SK-N-SH (cell line): ENCODE measurements at regions not wholly inside any gene's neighbourhood (a gene's known extent, or its start where the extent isn't known, plus 50 kb on each side); places are given as distances from the start of the nearest gene placed in this dataset.
A peak's percentile ranks its signal among the peaks of the same experiment; 100 is the strongest.

ENCODE experiments used
- CTCF ChIA-PET: fragments of 300-600, 350-600 bp; formaldehyde crosslinking; extraction: SDS; loops from one replicate; lab custom pipeline; 2021; lab: Yijun Ruan, JAX
- POLR2A ChIA-PET: fragments of 350-600 bp; sonication (Branson Sonifier 250); formaldehyde crosslinking; extraction: SDS; loops from one replicate; lab custom pipeline; 2020; ENCODE audit warnings: antibody characterized with exemption, inconsistent platforms; lab: Yijun Ruan, JAX
- DNase-seq: peaks from one replicate; pipeline ENCODE4 v3.0.0; 2012
- H2AFZ ChIP-seq: fragments of 200-600 bp; sonication (generic); 2 replicates; pipeline ENCODE4 v1.8.1; 2016; ENCODE audit warnings: antibody characterized with exemption, mild to moderate bottlenecking, low read depth
- H3F3A ChIP-seq: fragments of 200-600 bp; sonication (generic); replicated peaks from 2 replicates; pipeline ENCODE3; 2016; ENCODE audit warnings: antibody characterized with exemption, mild to moderate bottlenecking; ENCODE audit not compliant: insufficient read depth
- H3K27ac ChIP-seq, 2 experiments: fragments of 200-500 bp in 1 of 2; fragments of 200-600 bp in 1 of 2; sonication (Bioruptor generic) in 1 of 2; sonication (generic), shearing (Covaris generic) in 1 of 2; 2 replicates each; pipeline versions ENCODE4 v1.5.1 to v1.6.1; 2014 to 2016; ENCODE audit warnings: low read depth in 2 of 2, inconsistent platforms in 1 of 2, low read length in 1 of 2, mild to moderate bottlenecking in 1 of 2, mixed read lengths in 1 of 2
- H3K27me3 ChIP-seq: fragments of 200-600 bp; sonication (generic), shearing (Covaris generic); 2 replicates; pipeline ENCODE4 v1.6.1; 2016; ENCODE audit warnings: mixed run types; ENCODE audit not compliant: insufficient read depth
- H3K36me3 ChIP-seq, 2 experiments: fragments of 200-500 bp in 1 of 2; fragments of 200-600 bp in 1 of 2; sonication (Bioruptor generic) in 1 of 2; sonication (generic) in 1 of 2; replicated peaks in 1 of 2; 2 replicates each; pipeline versions ENCODE3 to v1.5.1; 2014 to 2016; ENCODE audit warnings: low read length in 1 of 2, mild to moderate bottlenecking in 1 of 2; ENCODE audit not compliant: insufficient read depth in 2 of 2, control insufficient read depth in 1 of 2
- H3K4me1 ChIP-seq, 2 experiments: fragments of 200-500 bp in 1 of 2; fragments of 200-600 bp in 1 of 2; sonication (Bioruptor generic) in 1 of 2; sonication (generic), shearing (Covaris generic) in 1 of 2; 2 replicates each; pipeline versions ENCODE4 v1.5.1 to v1.6.1; 2014 to 2016; ENCODE audit warnings: low read depth in 1 of 2, low read length in 1 of 2, mixed run types in 1 of 2; ENCODE audit not compliant: insufficient read depth in 2 of 2, control insufficient read depth in 1 of 2
- H3K4me2 ChIP-seq: fragments of 200-600 bp; sonication (generic), shearing (Covaris generic); 2 replicates; pipeline ENCODE4 v1.6.1; 2017; ENCODE audit warnings: mixed run types
- H3K4me3 ChIP-seq, 2 experiments: fragments of 200-500 bp in 1 of 2; fragments of 200-600 bp in 1 of 2; sonication (Bioruptor generic) in 1 of 2; sonication (generic), shearing (Covaris generic) in 1 of 2; 2 replicates each; pipeline versions ENCODE4 v1.5.1 to v1.8.1; 2014 to 2016; ENCODE audit warnings: low read depth in 2 of 2, inconsistent platforms in 1 of 2, low read length in 1 of 2, mild to moderate bottlenecking in 1 of 2, mixed read lengths in 1 of 2, moderate library complexity in 1 of 2
- H3K79me2 ChIP-seq: fragments of 200-600 bp; sonication (generic); 2 replicates; pipeline ENCODE4 v1.8.1; 2017; ENCODE audit warnings: mild to moderate bottlenecking; ENCODE audit not compliant: insufficient read depth
- H3K9ac ChIP-seq: fragments of 200-600 bp; sonication (generic); 2 replicates; pipeline ENCODE4 v1.6.1; 2017; ENCODE audit warnings: mixed run types
- H3K9me2 ChIP-seq: fragments of 200-600 bp; sonication (generic); 2 replicates; pipeline ENCODE4 v1.6.1; 2017; ENCODE audit warnings: mixed run types
- H3K9me3 ChIP-seq: fragments of 200-600 bp; sonication (generic); 2 replicates; pipeline ENCODE4 v1.6.1; 2017; ENCODE audit warnings: mixed run types, mild to moderate bottlenecking, moderate library complexity
- H4K20me1 ChIP-seq: fragments of 200-600 bp; sonication (generic); 2 replicates; pipeline ENCODE4 v1.6.1; 2017; ENCODE audit warnings: mild to moderate bottlenecking, mixed run types; ENCODE audit not compliant: insufficient read depth
- CHD2 ChIP-seq: fragments of 150-350 bp; IDR thresholded peaks from 2 replicates; pipeline ENCODE4 v1.6.1; 2018; ENCODE audit warnings: low read length; ENCODE audit not compliant: partially characterized antibody
- EP300 ChIP-seq, 2 experiments: IDR thresholded peaks; 2 replicates each; pipeline versions ENCODE4 v1.4.0 to v1.6.1; 2012; ENCODE audit warnings: borderline replicate concordance in 1 of 2, low read depth in 1 of 2, low read length in 1 of 2
- EZH2phosphoT487 ChIP-seq: fragments of 200-600 bp; sonication (generic); IDR thresholded peaks from 2 replicates; pipeline ENCODE4 v1.6.1; 2017; ENCODE audit warnings: low read depth, mixed run types, mild to moderate bottlenecking, antibody characterized with exemption, moderate library complexity, borderline replicate concordance
- FOSL2 ChIP-seq: IDR thresholded peaks from 2 replicates; pipeline ENCODE4 v1.4.0; 2012; ENCODE audit warnings: low read depth, mild to moderate bottlenecking, moderate library complexity, borderline replicate concordance
- FOXJ3 ChIP-seq: sonication (generic); formaldehyde crosslinking; IDR thresholded peaks from 2 replicates; pipeline ENCODE4 v1.5.1; 2020; ENCODE audit warnings: mild to moderate bottlenecking, missing genetic modification reagents
- IRF3 ChIP-seq: fragments of 150-350 bp; IDR thresholded peaks from 2 replicates; pipeline ENCODE4 v1.6.1; 2016; ENCODE audit warnings: mild to moderate bottlenecking, low read depth, low read length
- JUND ChIP-seq: IDR thresholded peaks from 2 replicates; pipeline ENCODE4 v1.4.0; 2012
- MXI1 ChIP-seq: IDR thresholded peaks from 2 replicates; pipeline ENCODE4 v1.6.1; 2012; ENCODE audit warnings: mild to moderate bottlenecking, low read depth, low read length, improper control_type of control experiment
- NRF1 ChIP-seq: IDR thresholded peaks from 2 replicates; pipeline ENCODE4 v1.6.1; 2012; ENCODE audit warnings: low read depth, mild to moderate bottlenecking, low read length
- POLR2AphosphoS5 ChIP-seq: IDR thresholded peaks from 2 replicates; pipeline ENCODE4 v1.6.1; 2012; ENCODE audit warnings: low read depth, low read length
- RCOR1 ChIP-seq: fragments of 150-350 bp; IDR thresholded peaks from 2 replicates; pipeline ENCODE4 v1.6.1; 2017; ENCODE audit warnings: antibody characterized with exemption, low read length
- REST ChIP-seq: IDR thresholded peaks from 2 replicates; pipeline ENCODE4 v1.6.1; 2012; ENCODE audit warnings: mild to moderate bottlenecking, low read depth, low read length, moderate library complexity
- RFX5 ChIP-seq: IDR thresholded peaks from 2 replicates; pipeline ENCODE4 v1.6.1; 2012; ENCODE audit warnings: mild to moderate bottlenecking, improper control_type of control experiment, low read length
- SMC3 ChIP-seq: IDR thresholded peaks from 2 replicates; pipeline ENCODE4 v1.6.1; 2012; ENCODE audit warnings: low read depth, low read length, improper control_type of control experiment
- TEAD4 ChIP-seq: IDR thresholded peaks from 2 replicates; pipeline ENCODE4 v1.4.0; 2012; ENCODE audit warnings: mild to moderate bottlenecking, borderline replicate concordance; ENCODE audit not compliant: insufficient read depth
- ZBTB33 ChIP-seq: IDR thresholded peaks from 2 replicates; pipeline ENCODE4 v1.4.0; 2012; ENCODE audit warnings: low read depth, borderline replicate concordance
- WGBS: methylation state at CpG from one replicate; pipeline ENCODE4 v1.1.6; 2017; ENCODE audit warnings: low lambda C conversion rate; 5-methylcytosine and 5-hydroxymethylcytosine counted together
- TF ChIP-seq, protein P1 (sequence below): IDR thresholded peaks from 2 replicates; pipeline ENCODE4; 2012

DNA sequence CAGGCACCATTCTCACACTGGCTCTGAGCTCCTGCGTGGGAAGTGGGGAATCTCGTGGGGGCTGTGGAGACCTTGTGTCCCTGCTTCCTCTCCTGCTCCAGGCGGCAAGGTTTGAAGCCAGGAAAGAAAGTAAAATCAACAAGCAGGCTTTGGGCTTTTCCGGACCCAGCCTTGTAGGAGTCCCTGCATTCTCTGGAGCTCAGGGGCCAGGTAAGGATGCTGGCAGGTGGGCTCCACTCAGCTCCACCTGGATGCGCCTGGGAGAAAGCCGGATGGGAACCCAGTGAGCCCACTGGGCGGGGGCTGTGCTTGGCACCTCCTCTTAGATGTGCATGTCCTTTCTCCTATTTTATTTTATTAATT is 362.5 kb downstream of the SEC14L1 start:
- Histone ChIP-seq H3K9ac (no peak overlapping the region), H3K27ac (no peak overlapping the region), H3K4me3 (no peak overlapping the region), H4K20me1 (no peaks in the 10 kb centered on the region), H3K79me2 (no peaks in the 10 kb centered on the region), H2AFZ (no peak overlapping the region), H3K27me3 (no peaks in the 10 kb centered on the region), H3K36me3 (peaks cover 11 to 13% of the 10 kb centered on the region in 2 experiments), H3K9me3 (no peaks in the 10 kb centered on the region), H3K9me2 (no peaks in the 10 kb centered on the region), H3F3A (peaks cover 5% of the 10 kb centered on the region), H3K4me1 (peaks cover 0 to 9% of the 10 kb centered on the region in 2 experiments; a peak in 1 of 4 replicates), H3K4me2 (no peak overlapping the region)
- WGBS: 100% methylated on average over 7 of the region's 7 CpGs
- peak; percentile 41 for DNase-seq
- POLR2A ChIA-PET: no interaction called here
- TF ChIP-seq SMC3 (no peak), EP300 (IDR thresholded peaks at IDR 0.05; ENCODE audit: borderline replicate concordance in 1 of 2, low read depth in 1 of 2, low read length in 1 of 2) (no peak)
- CTCF ChIA-PET: interaction anchor here (1.3 to 21.9 kb wide), 4 partner anchors 8 to 172 kb away, joined by 5 to 566 read pairs (median 6); no protein-coding TSS in a partner anchor

- H3F3A ChIP-seq: peaks cover 5% of the 10 kb centered on the region
- H3K9me2 ChIP-seq: no peaks in the 10 kb centered on the region
- no peak overlapping the region for H3K4me3 ChIP-seq
- no peaks in the 10 kb centered on the region for H3K9me3 ChIP-seq
- no peaks in the 10 kb centered on the region for H3K27me3 ChIP-seq
- peaks cover 0 to 5% of the 10 kb centered on the region in 2 experiments; a peak in 1 of 4 replicates for H3K4me1 ChIP-seq
- H3K27ac ChIP-seq: no peak overlapping the region
- no peak overlapping the region for H3K9ac ChIP-seq
- H3K79me2 ChIP-seq: no peaks in the 10 kb centered on the region
- 87% methylated on average over 18 of the region's 18 CpGs for WGBS
- peaks cover 10 to 11% of the 10 kb centered on the region in 2 experiments for H3K36me3 ChIP-seq
- H3K4me2 ChIP-seq: no peak overlapping the region
- no peaks in the 10 kb centered on the region for H4K20me1 ChIP-seq
- DNase-seq: peak; percentile 59
- H2AFZ ChIP-seq: no peak overlapping the region
- ChIA-PET POLR2A (no interaction called here), CTCF (interaction anchor here (0.8 to 21.9 kb wide), 8 partner anchors 9 to 510 kb away, joined by 3 to 566 read pairs (median 5); no protein-coding TSS in a partner anchor)
- TF ChIP-seq TEAD4 (no peak), IRF3 (no peak), SMC3 (no peak), RFX5 (no peak), CHD2 (no peak), ZBTB33 (no peak), FOXJ3 (CRISPR knock-in tag) (no peak), FOSL2 (no peak), EP300 (IDR thresholded peaks at IDR 0.05; ENCODE audit: borderline replicate concordance in 1 of 2, low read depth in 1 of 2, low read length in 1 of 2) (no peak), REST (no peak), RCOR1 (no peak), NRF1 (no peak), MXI1 (no peak), EZH2phosphoT487 (no peak), JUND (no peak), POLR2AphosphoS5 (no peak)
- TF ChIP-seq, protein P1, sequence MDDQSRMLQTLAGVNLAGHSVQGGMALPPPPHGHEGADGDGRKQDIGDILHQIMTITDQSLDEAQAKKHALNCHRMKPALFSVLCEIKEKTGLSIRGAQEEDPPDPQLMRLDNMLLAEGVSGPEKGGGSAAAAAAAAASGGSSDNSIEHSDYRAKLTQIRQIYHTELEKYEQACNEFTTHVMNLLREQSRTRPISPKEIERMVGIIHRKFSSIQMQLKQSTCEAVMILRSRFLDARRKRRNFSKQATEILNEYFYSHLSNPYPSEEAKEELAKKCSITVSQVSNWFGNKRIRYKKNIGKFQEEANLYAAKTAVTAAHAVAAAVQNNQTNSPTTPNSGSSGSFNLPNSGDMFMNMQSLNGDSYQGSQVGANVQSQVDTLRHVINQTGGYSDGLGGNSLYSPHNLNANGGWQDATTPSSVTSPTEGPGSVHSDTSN: no peak
Measured at GRCh38 chr17:77503916-77504651, 363.3 kb downstream of the SEC14L1 start.
